Renal pelvis (tissue), 1 donor: ENCODE measurements at regions not wholly inside any gene's neighbourhood (a gene's known extent, or its start where the extent isn't known, plus 50 kb on each side); places are given as distances from the start of the nearest gene placed in this dataset.
"Not testable (repeated sequence)": the region's sequence is repeated elsewhere in the genome, so short reads cannot be mapped to it uniquely, and the experiment has no call there.

Experiments used
- DNase-seq: peaks from one replicate; pipeline ENCODE4 v3.0.0-alpha.2; 2013

GRCh38 chr2:145789636-145790035 is 1269.7 kb upstream of the ZEB2 start:
- DNase-seq: no peak

- DNase-seq: not testable (repeated sequence)
Observed at GRCh38 chr2:145787597-145788361, 1267.9 kb upstream of the ZEB2 start.

- not testable (repeated sequence) for DNase-seq
Observed at GRCh38 chr2:145782607-145783006, 1262.7 kb upstream of the ZEB2 start.

GRCh38 chr2:145777914-145778313 is 1258.0 kb upstream of the ZEB2 start:
- DNase-seq: no peak

GRCh38 chr2:145777297-145777696 is 1257.4 kb upstream of the ZEB2 start:
- DNase-seq: no peak

GRCh38 chr2:145775591-145775990 is 1255.7 kb upstream of the ZEB2 start:
- no peak for DNase-seq

- no peak for DNase-seq
Observed at GRCh38 chr2:145771525-145771924, 1251.6 kb upstream of the ZEB2 start.

- DNase-seq: no peak
Observed at GRCh38 chr2:145769011-145769716, 1249.2 kb upstream of the ZEB2 start.

- no peak for DNase-seq
Observed at GRCh38 chr2:145765874-145766273, 1246.0 kb upstream of the ZEB2 start.

GRCh38 chr2:145764631-145765030 is 1244.7 kb upstream of the ZEB2 start:
- DNase-seq: peak; percentile 43

GRCh38 chr2:145760781-145761649 is 1241.1 kb upstream of the ZEB2 start:
- DNase-seq: no peak

- DNase-seq: no peak
Observed at GRCh38 chr2:145759228-145759915, 1239.5 kb upstream of the ZEB2 start.

- DNase-seq: no peak
Observed at GRCh38 chr2:145757503-145758246, 1237.8 kb upstream of the ZEB2 start.

GRCh38 chr2:145755019-145755837 is 1235.3 kb upstream of the ZEB2 start:
- DNase-seq: no peak

GRCh38 chr2:145753966-145754365 is 1234.0 kb upstream of the ZEB2 start:
- no peak for DNase-seq

- no peak for DNase-seq
Observed at GRCh38 chr2:145753041-145753608, 1233.2 kb upstream of the ZEB2 start.

GRCh38 chr2:145752091-145752806 is 1232.3 kb upstream of the ZEB2 start:
- DNase-seq: peak; percentile 71

GRCh38 chr2:145751629-145752028 is 1231.7 kb upstream of the ZEB2 start:
- DNase-seq: peak; percentile 35

- DNase-seq: no peak
Observed at GRCh38 chr2:145751155-145751554, 1231.2 kb upstream of the ZEB2 start.
